Astrocyte of the spinal cord (primary cell): ENCODE measurements at regions not wholly inside any gene's neighbourhood (a gene's known extent, or its start where the extent isn't known, plus 50 kb on each side); places are given as distances from the start of the nearest gene placed in this dataset.
A peak's percentile ranks its signal among the peaks of the same experiment; 100 is the strongest.

Experiments
- DNase-seq: peaks from one replicate; pipeline ENCODE4 v3.0.0; 2011; ENCODE audit warnings: low read depth, low spot score
- H3K4me3 ChIP-seq: 2 replicates; pipeline ENCODE4 v1.5.1; 2011; ENCODE audit warnings: low read depth, mild to moderate bottlenecking, low read length, moderate library complexity
- in situ Hi-C: cut with HindIII; loops from 2 replicates; pipeline ENCODE4 v1.10.0; 2017; ENCODE audit warnings: low sequenced_read_pairs
- TF ChIP-seq, protein P1 (sequence below): IDR thresholded peaks from 2 replicates; pipeline ENCODE4 v1.5.1; 2012; ENCODE audit warnings: low read depth, mild to moderate bottlenecking, low read length, inconsistent platforms

DNA sequence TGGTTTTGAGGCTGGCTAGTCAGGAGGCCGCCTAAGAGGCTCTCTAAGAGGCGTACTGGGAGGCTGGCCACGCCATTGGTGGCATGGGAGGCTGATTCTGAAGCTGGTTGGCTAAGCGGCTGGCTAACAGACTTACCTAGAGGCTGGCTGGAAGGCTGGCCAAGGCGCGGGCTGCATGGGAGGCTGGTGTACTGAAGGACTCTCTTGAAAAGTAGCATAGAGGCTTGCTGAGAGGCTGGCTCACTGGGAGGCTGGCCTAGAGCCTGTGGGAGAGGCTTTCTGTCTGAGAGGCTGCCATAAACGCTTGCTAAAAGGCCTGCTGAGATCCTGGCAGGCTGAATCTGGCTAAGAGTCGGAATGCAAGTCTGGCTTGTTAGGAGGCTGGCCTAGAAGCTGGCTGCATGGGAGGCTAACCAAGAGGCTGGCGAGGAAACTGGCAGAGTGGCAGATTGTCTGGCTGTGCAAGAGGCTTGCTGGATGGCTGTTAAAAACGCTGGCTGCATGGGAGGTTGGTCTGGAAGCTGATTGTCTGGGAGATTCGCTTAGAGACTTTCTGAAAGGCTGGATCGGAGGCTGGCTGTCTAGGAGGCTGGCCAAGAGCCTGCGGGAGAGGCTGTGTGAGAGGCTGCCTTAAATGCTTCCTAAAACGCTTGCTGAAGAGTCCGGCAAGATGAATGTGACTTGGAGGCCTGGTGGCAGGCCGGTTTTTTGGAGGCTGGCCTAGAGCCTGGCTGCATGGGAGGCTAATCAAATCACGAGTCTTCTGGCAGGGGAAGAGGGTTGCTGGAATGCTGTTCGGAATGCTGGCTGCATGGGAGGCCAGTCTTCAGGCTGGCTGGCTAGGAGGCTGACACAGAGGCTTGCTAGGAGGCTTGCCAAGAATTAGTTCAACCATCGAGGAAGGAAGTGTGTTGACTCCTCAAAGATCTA, 134.2 kb downstream of the OR13A1 start:
- H3K4me3 ChIP-seq = no peak overlapping the region
- in situ Hi-C loops = no loop called here
- TF ChIP-seq, protein P1, sequence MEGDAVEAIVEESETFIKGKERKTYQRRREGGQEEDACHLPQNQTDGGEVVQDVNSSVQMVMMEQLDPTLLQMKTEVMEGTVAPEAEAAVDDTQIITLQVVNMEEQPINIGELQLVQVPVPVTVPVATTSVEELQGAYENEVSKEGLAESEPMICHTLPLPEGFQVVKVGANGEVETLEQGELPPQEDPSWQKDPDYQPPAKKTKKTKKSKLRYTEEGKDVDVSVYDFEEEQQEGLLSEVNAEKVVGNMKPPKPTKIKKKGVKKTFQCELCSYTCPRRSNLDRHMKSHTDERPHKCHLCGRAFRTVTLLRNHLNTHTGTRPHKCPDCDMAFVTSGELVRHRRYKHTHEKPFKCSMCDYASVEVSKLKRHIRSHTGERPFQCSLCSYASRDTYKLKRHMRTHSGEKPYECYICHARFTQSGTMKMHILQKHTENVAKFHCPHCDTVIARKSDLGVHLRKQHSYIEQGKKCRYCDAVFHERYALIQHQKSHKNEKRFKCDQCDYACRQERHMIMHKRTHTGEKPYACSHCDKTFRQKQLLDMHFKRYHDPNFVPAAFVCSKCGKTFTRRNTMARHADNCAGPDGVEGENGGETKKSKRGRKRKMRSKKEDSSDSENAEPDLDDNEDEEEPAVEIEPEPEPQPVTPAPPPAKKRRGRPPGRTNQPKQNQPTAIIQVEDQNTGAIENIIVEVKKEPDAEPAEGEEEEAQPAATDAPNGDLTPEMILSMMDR = no peak
- DNase-seq = peak; percentile 19

DNA sequence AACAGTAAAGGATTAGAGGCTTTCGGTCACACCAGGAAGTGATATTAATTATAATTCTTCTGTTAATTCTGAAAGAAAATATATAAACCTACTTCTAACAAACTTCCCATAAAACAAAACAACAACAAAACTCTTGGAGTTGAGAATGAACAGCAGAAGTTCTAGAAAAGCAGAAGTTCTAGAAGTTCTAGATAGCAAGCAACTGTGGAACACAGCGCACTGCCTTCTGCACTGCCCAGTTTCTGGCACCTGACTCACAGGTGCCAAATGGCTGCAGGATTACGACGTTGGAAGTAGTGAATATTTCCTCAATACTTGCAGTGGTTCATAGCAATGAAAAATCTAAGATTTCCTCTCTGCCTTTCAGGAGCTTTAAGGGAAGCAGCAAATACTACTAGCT, 132.2 kb downstream of the OR13A1 start:
- in situ Hi-C loops = no loop called here
- TF ChIP-seq, protein P1 = no peak
- no peak overlapping the region for H3K4me3 ChIP-seq
- no peak for DNase-seq

DNA sequence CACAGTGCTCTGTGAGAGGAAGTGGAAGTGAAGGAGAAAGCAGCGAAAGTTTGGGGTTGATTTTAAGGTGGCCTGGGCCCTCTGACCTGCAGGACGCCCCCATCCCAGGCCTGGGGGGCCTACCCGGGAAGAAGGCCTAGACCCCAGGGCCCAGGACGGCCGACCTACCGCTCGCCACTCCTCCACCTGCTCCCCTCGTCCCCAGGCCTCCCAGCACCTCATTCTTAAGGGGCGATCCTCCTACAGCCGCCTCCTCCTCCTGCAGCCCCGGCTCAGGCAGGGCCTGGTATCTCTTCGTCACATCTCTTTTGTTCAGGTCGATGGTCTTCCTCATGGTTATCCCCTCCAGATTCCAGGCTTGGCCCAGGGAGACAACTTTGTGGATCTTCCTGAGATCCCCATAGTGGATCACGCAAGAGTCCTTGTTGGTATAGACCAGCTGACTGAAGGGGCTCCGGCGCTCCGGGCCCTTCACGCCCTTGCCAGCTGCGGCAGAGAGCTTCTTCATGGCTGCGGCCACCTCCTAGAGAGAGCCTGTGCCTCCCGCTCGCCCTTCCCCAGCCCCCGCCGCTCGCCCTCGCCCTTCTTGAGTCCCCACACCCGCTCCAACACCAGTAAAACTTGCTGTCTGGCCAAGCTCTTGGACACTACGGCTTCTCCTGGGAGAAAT, 117.5 kb downstream of the OR13A1 start:
- TF ChIP-seq, protein P1 = no peak
- no peak overlapping the region for H3K4me3 ChIP-seq
- in situ Hi-C loops = no loop called here
- no peak for DNase-seq

DNA sequence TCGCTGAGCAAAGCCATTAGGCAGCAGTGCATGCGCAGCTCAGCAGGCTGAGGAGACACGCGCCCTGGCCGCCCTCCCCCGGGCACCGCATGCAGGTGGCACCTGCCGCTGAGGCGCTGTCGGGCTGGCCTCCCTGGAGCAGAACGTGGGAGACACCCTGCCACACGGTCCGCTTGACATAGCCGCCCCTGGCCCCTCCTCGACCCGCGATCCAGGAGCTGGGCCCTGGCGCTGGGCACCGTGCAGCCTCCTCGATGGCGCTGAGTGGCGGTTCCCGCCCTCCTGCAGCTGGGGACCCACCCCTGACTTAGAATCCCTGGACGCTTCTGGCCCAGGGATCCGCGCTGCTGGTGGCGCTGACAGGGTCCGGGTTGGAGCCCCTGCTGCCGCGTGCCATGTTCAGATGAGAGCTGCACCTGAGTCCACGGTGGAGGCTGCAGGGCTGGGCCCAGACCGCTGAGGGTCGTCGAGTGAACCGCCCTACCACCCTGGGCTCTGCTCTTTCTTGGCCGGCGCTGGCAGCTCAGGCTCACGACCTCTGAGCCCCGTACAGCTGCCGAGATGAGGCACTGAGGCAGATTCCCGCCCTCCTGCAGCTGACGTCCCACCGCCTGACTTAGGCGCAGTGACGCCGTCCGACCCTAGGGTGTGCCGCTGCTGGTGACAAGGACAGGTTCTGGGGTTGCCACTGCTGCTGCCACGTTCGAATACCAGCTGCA, 116.8 kb downstream of the OR13A1 start:
- in situ Hi-C loops = no loop called here
- no peak for DNase-seq
- H3K4me3 ChIP-seq = no peak overlapping the region
- TF ChIP-seq, protein P1 = no peak

DNA sequence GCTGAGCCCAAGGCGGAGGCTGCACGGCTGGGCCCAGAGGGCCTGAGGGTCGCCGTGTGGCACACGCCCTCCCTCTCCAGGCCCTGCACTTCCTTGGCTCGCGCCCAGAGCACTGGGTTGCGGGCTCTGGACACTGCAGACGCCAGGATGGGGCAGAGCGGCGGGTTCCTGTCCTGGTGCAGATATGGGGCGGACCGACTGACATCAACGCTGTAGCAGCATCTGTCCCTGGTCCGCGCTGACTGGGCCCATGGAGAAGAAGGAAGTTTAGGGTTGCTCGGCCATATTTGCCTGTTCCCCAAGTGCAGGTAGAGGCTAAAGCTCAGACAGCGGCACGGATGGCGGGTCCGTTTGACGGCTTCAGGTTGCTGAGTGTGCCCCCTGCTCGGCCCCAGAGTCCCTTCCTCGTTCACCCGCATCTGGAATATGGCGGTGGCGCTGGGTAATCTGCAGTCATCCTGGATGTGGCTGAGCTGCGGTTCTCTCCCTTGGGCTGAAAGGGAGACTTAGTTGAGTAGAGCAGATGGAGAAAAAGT, 116.1 kb downstream of the OR13A1 start:
- no peak overlapping the region for H3K4me3 ChIP-seq
- TF ChIP-seq, protein P1 = no peak
- no peak for DNase-seq
- in situ Hi-C loops = no loop called here

DNA sequence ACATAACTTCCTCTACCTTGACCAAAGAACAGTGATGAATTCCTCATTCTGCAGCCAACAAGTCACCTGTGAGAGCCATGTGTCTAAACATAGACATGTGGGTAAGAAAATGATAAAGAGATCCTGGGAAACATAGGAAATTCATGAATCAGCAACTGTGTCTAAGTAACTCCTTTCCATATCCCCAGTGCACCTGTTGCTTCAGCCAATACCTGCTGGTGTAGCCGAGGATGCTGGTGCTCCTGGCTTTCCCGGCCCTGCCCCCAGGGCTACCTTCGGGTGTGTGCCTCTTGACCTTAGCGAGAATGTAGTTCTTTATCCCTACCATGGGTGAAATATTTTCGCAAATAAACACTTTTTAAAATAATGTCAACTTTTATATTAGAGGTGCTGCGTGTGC, 114.1 kb downstream of the OR13A1 start:
- no peak for DNase-seq
- in situ Hi-C loops = no loop called here
- H3K4me3 ChIP-seq = no peak overlapping the region
- TF ChIP-seq, protein P1 = no peak
